ENCODE measurements at regions not wholly inside any gene's neighbourhood (a gene's known extent, or its start where the extent isn't known, plus 50 kb on each side); places are given as distances from the start of the nearest gene placed in this dataset.

DNA sequence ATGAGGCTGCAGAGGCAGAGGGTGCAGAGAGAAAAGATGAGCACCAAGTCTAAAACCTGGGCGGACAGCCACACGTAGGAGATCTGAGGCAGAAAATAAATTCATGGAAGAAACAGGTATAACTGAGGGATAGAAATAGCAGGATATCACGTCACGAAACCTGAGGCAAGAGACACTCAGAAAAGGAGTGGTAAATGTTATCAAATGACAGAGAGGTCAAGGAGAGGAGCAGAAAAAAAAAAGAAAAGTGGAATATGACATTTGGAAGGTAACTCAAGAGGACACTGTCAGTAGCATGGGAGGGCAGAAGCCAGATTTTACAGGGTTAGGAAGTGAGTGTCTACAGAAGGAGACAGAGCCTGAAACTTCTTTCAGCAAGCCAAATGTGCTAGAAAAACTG is 84.2 kb upstream of the FBXL4 start:
- TF ChIP-seq CTCF (conservative IDR thresholded peaks at IDR 0.05; ENCODE audit: low read depth, low read length) (no peak), EZH2 (IDR thresholded peaks at IDR 0.05; ENCODE audit: borderline replicate concordance, low read depth, low read length, poor library complexity, severe bottlenecking) (no peak)

Data from A673 (cell line).